ENCODE measurements at regions not wholly inside any gene's neighbourhood (a gene's known extent, or its start where the extent isn't known, plus 50 kb on each side); places are given as distances from the start of the nearest gene placed in this dataset.
A peak's percentile ranks its signal among the peaks of the same experiment; 100 is the strongest.
"Not testable (repeated sequence)": the region's sequence is repeated elsewhere in the genome, so short reads cannot be mapped to it uniquely, and the experiment has no call there.

DNA sequence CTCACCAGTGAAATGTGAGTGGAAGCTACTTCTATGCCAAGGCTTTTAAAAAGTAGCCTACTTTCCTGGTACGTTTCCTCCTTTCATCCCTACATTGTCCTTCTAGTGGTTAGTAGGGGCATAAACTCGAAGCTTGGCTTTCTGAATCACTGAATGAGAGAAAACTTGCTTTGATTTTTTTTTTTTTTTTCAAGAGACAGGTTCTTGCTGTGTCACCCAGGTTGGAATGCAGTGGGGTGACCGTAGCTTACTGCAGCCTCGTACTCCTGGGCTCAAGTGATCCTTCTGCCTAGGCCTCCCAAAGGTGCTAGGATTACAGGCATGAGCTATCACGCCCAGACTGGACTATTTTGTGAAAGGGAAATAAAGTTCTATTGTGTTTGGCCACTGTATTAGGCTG, 89.1 kb upstream of the IGFBP7 start:
- DNase-seq: no peak

- DNase-seq: no peak
These were observed 85.4 kb upstream of the IGFBP7 start for GRCh38 chr4:57195622-57196021.

DNA sequence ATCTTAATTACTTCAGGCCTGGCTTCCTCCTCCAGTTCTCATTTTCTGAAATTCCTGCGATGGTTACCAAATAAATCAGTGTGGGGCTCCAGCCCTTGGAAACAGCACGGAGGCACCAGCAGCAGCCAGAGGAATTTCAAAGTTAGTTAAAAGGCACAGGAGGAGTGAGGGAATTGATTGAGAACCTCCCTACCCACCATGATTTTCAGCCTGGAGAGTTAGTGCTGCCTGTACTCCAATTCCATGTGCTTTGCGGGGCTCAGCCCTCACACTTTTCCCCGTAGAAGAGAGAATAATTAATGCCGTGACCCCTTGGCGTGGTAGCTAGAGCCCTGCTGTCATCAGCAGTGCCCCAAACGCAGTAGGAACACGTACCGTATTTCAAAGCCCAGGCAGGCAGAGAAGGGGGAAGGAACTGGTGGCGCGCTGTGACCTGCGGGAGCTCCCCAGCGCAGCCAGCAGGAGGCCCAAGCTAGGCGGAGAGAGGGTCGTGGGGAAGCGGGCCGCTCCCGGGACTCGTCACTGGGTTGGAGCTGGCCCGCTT, 84.0 kb upstream of the IGFBP7 start:
- DNase-seq: no peak

DNA sequence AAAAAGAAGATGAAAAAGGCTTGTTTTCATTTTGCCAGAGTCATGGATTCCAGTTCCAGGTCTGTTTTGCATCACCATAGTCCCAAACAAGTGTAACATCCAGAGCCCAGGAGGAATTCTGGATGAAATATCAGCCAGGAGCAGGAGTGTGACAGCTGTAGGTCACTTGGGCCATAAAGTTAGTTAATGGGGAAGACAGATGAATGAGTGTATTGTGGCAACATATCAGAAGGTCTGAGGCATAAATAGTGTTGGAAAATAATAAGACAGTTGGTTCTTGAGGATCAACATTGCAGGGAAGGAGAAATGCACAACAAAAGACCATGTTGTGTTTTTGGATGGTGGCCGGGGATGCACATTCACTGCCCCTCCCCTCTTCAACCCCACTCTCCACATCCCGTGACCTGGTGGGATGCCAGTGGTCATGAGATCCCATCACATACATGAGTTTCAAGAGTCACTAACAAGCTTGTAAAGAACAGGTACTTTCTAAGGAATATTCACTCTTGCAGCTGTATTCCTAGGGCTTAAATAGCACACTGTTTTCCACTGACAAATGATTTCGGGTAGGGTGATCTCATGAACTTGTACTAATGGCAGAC, 83.1 kb upstream of the IGFBP7 start:
- DNase-seq: no peak

DNA sequence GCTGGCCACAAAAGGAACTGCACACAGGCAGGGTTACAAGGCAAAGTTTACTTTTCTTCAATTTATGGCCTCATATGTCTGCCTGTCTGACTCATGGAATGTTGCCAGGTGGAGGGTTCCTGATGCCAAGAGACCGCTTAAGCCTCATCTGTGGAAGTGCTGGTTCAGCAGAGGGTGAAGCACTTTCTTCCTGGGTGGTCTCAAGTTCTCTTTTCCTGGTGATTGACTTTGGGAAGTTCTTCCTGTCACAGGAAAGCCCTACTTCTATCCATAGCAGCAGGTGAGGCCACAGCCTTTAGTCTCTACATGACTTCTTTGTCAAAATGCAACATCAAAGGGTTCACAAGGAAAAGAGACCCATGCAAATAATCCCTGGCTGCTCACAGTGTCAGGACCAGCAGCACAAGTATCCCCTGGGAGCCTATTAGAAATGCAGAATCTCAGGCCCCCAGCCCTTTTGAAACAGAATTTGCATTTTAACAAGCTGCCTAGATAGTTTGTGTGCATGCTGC, 81.4 kb upstream of the IGFBP7 start:
- no peak for DNase-seq

- peak; percentile 65 for DNase-seq
These were observed 80.7 kb upstream of the IGFBP7 start for GRCh38 chr4:57190601-57191481.

DNA sequence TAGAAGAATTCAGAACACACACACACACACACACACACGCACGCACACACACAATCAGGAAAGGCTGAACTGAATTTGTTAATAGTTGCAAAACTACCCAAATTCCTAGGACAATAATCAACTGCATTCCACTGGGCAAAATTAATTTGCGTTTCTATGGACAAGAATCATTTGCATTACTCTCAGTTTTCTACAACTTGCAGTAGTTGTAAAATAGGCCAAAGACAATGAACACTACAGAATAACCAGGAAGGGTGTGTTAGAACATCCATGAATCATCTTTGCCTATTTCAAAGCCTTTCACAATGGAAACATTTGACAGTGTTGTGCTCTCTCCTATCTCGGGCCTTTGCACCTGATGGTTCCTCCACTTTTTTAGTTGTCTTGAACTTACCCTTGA, 77.1 kb upstream of the IGFBP7 start:
- DNase-seq: no peak

GRCh38 chr4:57184378-57185029, 74.3 kb upstream of the IGFBP7 start:
- DNase-seq: no peak

DNA sequence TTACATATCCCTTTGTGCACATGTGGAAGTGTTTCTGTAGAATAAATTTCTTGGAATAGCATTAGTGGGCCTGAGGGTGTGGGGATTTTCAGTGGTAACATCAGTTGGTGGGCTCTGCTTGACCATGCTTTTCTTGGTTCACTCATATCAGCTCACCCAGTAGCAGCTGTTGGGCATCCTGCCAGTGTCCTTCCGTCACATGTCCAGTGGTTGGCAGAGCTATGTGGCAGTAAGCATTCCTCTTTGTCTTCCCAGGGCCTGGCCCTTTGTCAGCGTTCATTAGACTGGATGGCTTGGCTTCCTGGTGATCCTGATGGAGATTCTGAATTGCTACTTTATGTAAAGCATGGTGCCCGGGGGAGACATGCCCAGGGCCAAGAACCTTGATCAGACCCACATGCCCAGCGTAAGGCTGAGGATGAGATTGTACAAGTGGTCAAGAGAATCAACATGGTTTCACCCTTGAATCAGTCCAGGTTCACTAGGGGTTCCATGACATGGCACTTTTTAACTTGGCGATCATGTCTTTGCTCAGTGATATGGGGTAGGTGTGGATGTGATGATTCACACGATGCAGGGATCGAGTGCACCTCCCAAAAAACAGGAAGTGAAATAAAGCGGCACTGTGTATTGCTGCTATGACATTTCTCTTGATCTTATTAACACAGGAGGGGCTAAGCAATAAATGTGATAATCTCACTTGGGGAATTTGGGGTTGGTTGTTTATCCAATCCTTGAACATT, 72.1 kb upstream of the IGFBP7 start:
- no peak for DNase-seq

DNA sequence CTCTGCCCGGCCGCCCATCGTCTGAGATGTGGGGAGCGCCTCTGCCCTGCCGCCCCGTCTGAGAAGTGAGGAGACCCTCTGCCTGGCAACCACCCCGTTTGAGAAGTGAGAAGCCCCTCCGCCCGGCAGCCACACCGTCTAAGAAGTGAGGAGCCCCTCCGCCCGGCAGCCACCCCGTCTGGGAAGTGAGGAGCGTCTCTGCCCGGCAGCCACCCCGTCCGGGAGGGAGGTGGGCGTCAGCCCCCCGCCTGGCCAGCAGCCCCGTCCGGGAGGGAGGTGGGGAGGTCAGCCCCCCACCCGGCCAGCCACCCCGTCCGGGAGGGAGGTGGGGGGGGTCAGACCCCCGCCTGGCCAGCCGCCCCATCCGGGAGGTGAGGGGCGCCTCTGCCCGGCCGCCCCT, 63.0 kb upstream of the IGFBP7 start:
- not testable (repeated sequence) for DNase-seq

GRCh38 chr4:57172065-57172464, 61.9 kb upstream of the IGFBP7 start:
- DNase-seq: no peak

GRCh38 chr4:57168982-57169381, 58.8 kb upstream of the IGFBP7 start:
- DNase-seq: no peak

GRCh38 chr4:57163530-57164459, 53.6 kb upstream of the IGFBP7 start:
- DNase-seq: peak; percentile 88

- no peak for DNase-seq
These were observed 52.4 kb upstream of the IGFBP7 start for GRCh38 chr4:57162499-57163019.

Measured in hematopoietic multipotent progenitor cell treated with erythropoietin and hydrocortisone succinate and interleukin-3 and kit ligand, for 6 days (in vitro differentiated cells).